Loucy (cell line): ENCODE measurements at regions not wholly inside any gene's neighbourhood (a gene's known extent, or its start where the extent isn't known, plus 50 kb on each side); places are given as distances from the start of the nearest gene placed in this dataset.
"Not testable (repeated sequence)": the region's sequence is repeated elsewhere in the genome, so short reads cannot be mapped to it uniquely, and the experiment has no call there.

ENCODE experiments used
- H2AFZ ChIP-seq: fragments of 200-600 bp; sonication (generic); 2 replicates; pipeline ENCODE4 v1.6.0; 2016; ENCODE audit warnings: antibody characterized with exemption, mild to moderate bottlenecking, low read length, moderate library complexity
- H3F3A ChIP-seq: fragments of 200-600 bp; 2 replicates; pipeline ENCODE4 v1.6.0; 2016; ENCODE audit warnings: antibody characterized with exemption, low read depth, mild to moderate bottlenecking
- H3K27me3 ChIP-seq: fragments of 200-600 bp; sonication (generic); 2 replicates; pipeline ENCODE4 v1.6.1; 2014; ENCODE audit warnings: low read length, mild to moderate bottlenecking; ENCODE audit not compliant: insufficient read depth, poor library complexity, severe bottlenecking
- H3K36me3 ChIP-seq: fragments of 200-600 bp; sonication (generic); 2 replicates; pipeline ENCODE4 v1.6.1; 2016; ENCODE audit warnings: low read length; ENCODE audit not compliant: insufficient read depth
- H3K4me1 ChIP-seq: fragments of 200-600 bp; sonication (generic); 2 replicates; pipeline ENCODE4 v1.5.1; 2014; ENCODE audit warnings: low read length, mild to moderate bottlenecking; ENCODE audit not compliant: insufficient read depth, poor library complexity, severe bottlenecking
- H3K4me2 ChIP-seq: fragments of 200-600 bp; sonication (generic); 2 replicates; pipeline ENCODE4 v1.6.0; 2014; ENCODE audit warnings: antibody characterized with exemption, low read length, low read depth, mild to moderate bottlenecking; ENCODE audit not compliant: poor library complexity, severe bottlenecking
- H3K4me3 ChIP-seq: fragments of 200-600 bp; sonication (generic); 2 replicates; pipeline ENCODE4 v1.5.1; 2014; ENCODE audit warnings: low read length, mild to moderate bottlenecking, mixed read lengths; ENCODE audit not compliant: poor library complexity, severe bottlenecking
- H3K79me2 ChIP-seq: fragments of 200-600 bp; sonication (generic); 2 replicates; pipeline ENCODE4 v1.6.1; 2014; ENCODE audit warnings: low read length; ENCODE audit not compliant: insufficient read depth
- H3K9ac ChIP-seq: fragments of 200-600 bp; sonication (generic); 2 replicates; pipeline ENCODE4 v1.6.0; 2014; ENCODE audit warnings: mild to moderate bottlenecking, low read depth, low read length, moderate library complexity; ENCODE audit not compliant: poor library complexity, severe bottlenecking
- H3K9me2 ChIP-seq: fragments of 200-600 bp; sonication (generic); replicated peaks from 2 replicates; pipeline ENCODE4 v1.6.1; 2016; ENCODE audit warnings: low read depth, low read length, mixed read lengths
- H3K9me3 ChIP-seq: fragments of 200-600 bp; sonication (generic); 2 replicates; pipeline ENCODE4 v1.6.1; 2014; ENCODE audit warnings: mild to moderate bottlenecking, antibody characterized with exemption, low read length, low read depth; ENCODE audit not compliant: insufficient read depth
- H4K20me1 ChIP-seq: fragments of 200-600 bp; sonication (generic); 2 replicates; pipeline ENCODE4 v1.6.0; 2014; ENCODE audit warnings: antibody characterized with exemption, low read length, mild to moderate bottlenecking; ENCODE audit not compliant: insufficient read depth, poor library complexity, severe bottlenecking
- EZH2phosphoT487 ChIP-seq: fragments of 200-600 bp; IDR thresholded peaks from 2 replicates; pipeline ENCODE4 v1.6.1; 2018; ENCODE audit warnings: antibody characterized with exemption, mild to moderate bottlenecking, moderate library complexity, borderline replicate concordance
- TF ChIP-seq, protein P1 (sequence below): fragments of 200-600 bp; sonication (generic); conservative IDR thresholded peaks from 2 replicates; pipeline ENCODE4 v1.5.1; 2014; ENCODE audit warnings: mild to moderate bottlenecking, antibody characterized with exemption, low read length

DNA sequence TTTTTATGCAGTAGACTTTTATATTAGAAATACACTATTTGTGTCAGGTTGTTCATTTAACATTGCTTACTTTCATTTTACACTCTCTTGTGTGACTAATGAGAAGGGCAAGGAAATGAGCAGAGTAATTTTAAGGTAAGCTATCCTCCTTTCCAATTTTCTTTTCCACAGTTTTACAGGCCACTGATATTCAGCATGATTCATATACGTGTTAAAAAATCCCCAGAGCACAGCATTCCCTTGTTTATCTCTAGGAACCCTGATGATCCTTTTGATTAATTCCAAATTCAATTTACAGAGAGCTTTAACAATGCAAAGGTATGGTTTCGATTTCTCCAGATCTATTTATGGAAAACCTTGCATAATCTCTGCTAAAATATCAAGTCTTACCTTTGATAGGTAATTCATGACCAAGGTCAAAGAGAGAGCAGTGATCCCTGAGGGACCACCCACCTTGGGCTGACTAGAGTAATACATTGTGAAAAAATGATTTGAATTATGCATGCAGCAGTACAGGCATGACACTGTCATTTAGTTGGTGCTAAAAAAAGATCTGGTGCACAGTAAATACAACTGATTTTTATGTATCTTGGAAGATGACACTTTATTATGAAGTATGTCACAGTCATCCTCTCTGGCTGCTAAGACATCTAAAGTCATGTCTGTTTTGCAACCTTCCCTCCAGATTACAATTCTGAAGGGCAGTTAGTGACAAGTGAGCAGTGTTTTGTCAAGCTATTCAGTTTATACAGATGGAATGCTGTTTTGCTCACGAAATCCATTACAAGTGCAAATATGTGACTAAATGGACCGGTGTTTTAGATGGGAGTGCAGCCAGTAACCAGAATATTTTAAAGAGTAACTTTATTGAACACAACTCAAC, 736.6 kb downstream of the EPHA7 start:
- Histone ChIP-seq H3K9ac (no peak overlapping the region), H3F3A (no peaks in the 10 kb centered on the region), H3K9me2 (no peaks in the 10 kb centered on the region), H4K20me1 (no peaks in the 10 kb centered on the region), H3K9me3 (no peaks in the 10 kb centered on the region), H3K36me3 (no peaks in the 10 kb centered on the region), H3K4me2 (peak overlapping the region; percentile 27), H3K4me3 (peak overlapping the region; percentile 26), H3K27me3 (no peaks in the 10 kb centered on the region), H2AFZ (0 out of 2 replicates have a peak overlapping the region, but pooled peaks have one; percentile 73), H3K4me1 (no peaks in the 10 kb centered on the region), H3K79me2 (no peaks in the 10 kb centered on the region)
- TF ChIP-seq, protein P1, sequence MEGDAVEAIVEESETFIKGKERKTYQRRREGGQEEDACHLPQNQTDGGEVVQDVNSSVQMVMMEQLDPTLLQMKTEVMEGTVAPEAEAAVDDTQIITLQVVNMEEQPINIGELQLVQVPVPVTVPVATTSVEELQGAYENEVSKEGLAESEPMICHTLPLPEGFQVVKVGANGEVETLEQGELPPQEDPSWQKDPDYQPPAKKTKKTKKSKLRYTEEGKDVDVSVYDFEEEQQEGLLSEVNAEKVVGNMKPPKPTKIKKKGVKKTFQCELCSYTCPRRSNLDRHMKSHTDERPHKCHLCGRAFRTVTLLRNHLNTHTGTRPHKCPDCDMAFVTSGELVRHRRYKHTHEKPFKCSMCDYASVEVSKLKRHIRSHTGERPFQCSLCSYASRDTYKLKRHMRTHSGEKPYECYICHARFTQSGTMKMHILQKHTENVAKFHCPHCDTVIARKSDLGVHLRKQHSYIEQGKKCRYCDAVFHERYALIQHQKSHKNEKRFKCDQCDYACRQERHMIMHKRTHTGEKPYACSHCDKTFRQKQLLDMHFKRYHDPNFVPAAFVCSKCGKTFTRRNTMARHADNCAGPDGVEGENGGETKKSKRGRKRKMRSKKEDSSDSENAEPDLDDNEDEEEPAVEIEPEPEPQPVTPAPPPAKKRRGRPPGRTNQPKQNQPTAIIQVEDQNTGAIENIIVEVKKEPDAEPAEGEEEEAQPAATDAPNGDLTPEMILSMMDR: no peak
- TF ChIP-seq EZH2phosphoT487: no peak

DNA sequence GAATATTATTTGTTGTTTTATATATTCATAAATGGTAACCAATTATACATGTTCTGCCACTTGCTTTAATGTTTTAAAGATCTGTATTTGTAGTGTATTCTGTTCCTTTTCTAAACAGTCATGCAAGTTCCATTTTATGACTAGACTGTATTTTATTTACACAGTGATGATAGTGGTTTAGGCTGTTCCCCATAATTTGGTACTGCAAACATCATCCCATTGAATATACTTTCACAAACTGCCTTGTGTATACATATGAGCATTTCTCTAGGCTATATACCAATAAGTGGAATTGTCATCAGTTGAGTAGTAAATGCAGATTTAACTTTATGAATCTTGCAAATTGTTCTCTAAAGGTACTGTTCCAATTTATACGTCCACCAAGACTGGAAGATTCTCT, 738.0 kb downstream of the EPHA7 start:
- no peaks in the 10 kb centered on the region for H3K79me2 ChIP-seq
- no peaks in the 10 kb centered on the region for H3F3A ChIP-seq
- H3K4me3 ChIP-seq: no peak overlapping the region
- TF ChIP-seq EZH2phosphoT487: no peak
- TF ChIP-seq, protein P1: no peak
- H3K36me3 ChIP-seq: no peaks in the 10 kb centered on the region
- no peaks in the 10 kb centered on the region for H3K9me3 ChIP-seq
- H3K9ac ChIP-seq: no peak overlapping the region
- H3K9me2 ChIP-seq: no peaks in the 10 kb centered on the region
- no peak overlapping the region for H2AFZ ChIP-seq
- H3K4me1 ChIP-seq: no peaks in the 10 kb centered on the region
- no peak overlapping the region for H3K4me2 ChIP-seq
- H3K27me3 ChIP-seq: no peaks in the 10 kb centered on the region
- no peaks in the 10 kb centered on the region for H4K20me1 ChIP-seq

DNA sequence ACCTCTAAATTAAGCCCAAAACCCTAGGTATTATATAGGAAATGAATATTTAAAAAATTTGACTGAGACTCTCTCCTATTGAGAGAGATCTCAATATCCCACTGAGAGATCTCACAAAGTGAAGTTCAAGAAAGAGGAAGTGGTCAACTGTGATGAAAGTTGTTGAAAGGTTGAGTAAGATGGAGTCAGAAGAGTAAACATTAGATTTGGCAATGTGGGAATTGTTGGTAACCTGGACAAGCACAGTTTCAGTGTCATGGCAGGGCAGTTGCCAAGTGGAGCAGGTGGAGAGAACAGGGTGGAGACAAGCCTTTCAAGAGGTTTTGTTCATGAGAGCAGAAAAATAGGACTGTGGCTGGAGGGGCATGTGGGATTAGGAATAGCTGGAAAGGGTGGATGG, 747.9 kb downstream of the EPHA7 start:
- not testable (repeated sequence) for H3K27me3 ChIP-seq, H3K4me3 ChIP-seq, H3K4me1 ChIP-seq, H2AFZ ChIP-seq, H3F3A ChIP-seq, H3K9ac ChIP-seq, H3K9me2 ChIP-seq, H3K79me2 ChIP-seq, H3K36me3 ChIP-seq, H3K4me2 ChIP-seq, H3K9me3 ChIP-seq, H4K20me1 ChIP-seq

DNA sequence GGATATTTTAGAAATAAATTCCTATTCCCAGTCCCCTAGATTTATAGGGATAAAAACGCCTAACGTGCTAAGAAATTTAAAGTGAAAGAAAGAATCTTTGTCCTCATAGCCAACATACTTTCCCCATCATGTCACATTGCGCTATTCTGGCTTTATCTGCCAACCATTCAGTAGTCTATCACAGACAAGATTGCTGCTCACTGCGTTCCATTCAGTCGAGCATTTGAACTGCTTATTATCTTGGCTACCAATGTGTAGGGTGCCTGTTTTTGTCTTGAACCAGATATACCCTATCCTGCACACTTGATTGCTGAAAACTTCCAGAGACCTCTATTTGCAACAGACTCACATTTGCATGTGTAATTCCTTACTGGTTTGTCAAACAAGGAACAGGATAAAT, 751.5 kb downstream of the EPHA7 start:
- no peaks in the 10 kb centered on the region for H3K27me3 ChIP-seq
- H3K4me1 ChIP-seq: no peaks in the 10 kb centered on the region
- TF ChIP-seq EZH2phosphoT487: no peak
- TF ChIP-seq, protein P1: no peak
- no peaks in the 10 kb centered on the region for H3K9me3 ChIP-seq
- H3F3A ChIP-seq: no peaks in the 10 kb centered on the region
- H3K79me2 ChIP-seq: no peaks in the 10 kb centered on the region
- no peak overlapping the region for H3K4me3 ChIP-seq
- no peaks in the 10 kb centered on the region for H3K9me2 ChIP-seq
- no peak overlapping the region for H2AFZ ChIP-seq
- H3K36me3 ChIP-seq: no peaks in the 10 kb centered on the region
- H3K4me2 ChIP-seq: no peak overlapping the region
- H4K20me1 ChIP-seq: no peaks in the 10 kb centered on the region
- no peak overlapping the region for H3K9ac ChIP-seq
